NT2/D1 (cell line): ENCODE measurements at regions not wholly inside any gene's neighbourhood (a gene's known extent, or its start where the extent isn't known, plus 50 kb on each side); places are given as distances from the start of the nearest gene placed in this dataset.

Experiments
- SUZ12 ChIP-seq: IDR thresholded peaks from 2 replicates; pipeline ENCODE4 v1.6.1; 2011; ENCODE audit not compliant: insufficient read length, insufficient read depth; ENCODE audit errors: extremely low read depth
- YY1 ChIP-seq: IDR thresholded peaks from 2 replicates; pipeline ENCODE4 v1.6.1; 2011; ENCODE audit not compliant: insufficient read length, insufficient read depth
- ZNF274 ChIP-seq: IDR thresholded peaks from 2 replicates; pipeline ENCODE4 v1.6.1; 2011; ENCODE audit warnings: mild to moderate bottlenecking, low read depth, low read length

DNA sequence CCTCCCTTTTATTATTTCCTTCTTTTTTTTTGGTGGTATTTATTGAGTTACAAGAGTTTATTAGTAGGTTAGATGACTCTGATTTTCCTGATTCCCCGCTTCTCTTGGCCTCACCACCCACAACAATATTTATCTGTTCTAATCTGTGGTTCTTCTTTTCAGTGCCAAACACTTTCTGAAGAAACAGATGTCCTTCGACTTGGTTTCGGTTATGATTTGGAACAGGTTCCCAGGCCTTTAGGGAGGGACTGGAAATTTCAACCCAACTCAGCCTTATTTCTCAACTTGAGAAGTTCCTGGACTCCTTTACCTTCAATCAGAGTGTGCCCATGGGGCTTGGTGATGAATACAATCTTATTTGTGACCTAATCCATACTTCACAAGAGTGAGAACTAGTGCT, 108.1 kb downstream of the UCHL1 start:
- TF ChIP-seq SUZ12 (no peak), YY1 (no peak), ZNF274 (no peak)
